HTR-8/SVneo (cell line): ENCODE measurements at regions not wholly inside any gene's neighbourhood (a gene's known extent, or its start where the extent isn't known, plus 50 kb on each side); places are given as distances from the start of the nearest gene placed in this dataset.

Experiments used
- DNase-seq: peaks from one replicate; pipeline ENCODE4 v3.0.0; 2011; ENCODE audit warnings: low spot score, mixed read lengths; ENCODE audit not compliant: insufficient read length
- FAIRE-seq: peaks from 2 replicates; lab custom pipeline; 2011; peaks lifted over from hg19 to GRCh38; lab: Jason Lieb, UNC

DNA sequence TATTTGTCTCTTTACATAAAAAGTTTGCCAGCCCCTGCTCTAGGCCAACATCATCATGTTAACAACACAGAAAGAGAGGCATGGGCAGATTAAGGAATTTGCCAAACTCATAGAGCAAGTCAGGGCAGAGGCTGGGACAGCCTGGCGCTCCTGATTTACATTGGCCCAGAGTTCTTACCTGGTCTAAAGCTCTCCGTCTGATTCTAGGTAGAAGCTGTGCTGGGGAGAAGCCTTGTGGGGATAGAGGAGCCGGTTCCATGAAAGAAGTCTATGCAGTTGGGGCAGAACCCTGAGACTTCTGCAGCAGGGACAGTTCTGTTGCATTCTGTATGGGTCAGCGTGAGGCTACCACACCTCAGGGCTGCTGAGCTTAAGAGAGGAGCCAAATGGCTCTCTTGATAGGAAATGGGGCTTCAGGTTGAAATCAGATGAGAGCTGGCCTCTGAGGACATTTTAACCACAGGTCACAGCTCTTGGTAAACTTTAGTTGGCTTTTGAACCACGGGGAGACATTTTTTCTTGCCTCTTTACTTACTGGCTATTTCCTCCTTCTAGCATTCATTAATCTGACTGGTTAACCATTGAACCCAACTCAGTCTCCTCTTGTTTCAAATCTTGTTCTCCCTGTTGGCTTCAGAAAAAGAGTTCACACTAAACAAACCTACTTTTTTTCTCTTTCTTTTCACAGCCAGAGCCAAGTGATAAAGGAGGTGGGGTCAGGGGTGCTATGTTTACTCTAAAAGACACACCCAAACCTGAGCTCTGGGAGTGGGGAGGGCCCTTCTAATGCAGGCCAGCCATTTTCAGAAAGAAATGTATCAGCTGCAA lies 250.7 kb downstream of the OPA1 start:
- no peak for DNase-seq
- FAIRE-seq, result no peak

DNA sequence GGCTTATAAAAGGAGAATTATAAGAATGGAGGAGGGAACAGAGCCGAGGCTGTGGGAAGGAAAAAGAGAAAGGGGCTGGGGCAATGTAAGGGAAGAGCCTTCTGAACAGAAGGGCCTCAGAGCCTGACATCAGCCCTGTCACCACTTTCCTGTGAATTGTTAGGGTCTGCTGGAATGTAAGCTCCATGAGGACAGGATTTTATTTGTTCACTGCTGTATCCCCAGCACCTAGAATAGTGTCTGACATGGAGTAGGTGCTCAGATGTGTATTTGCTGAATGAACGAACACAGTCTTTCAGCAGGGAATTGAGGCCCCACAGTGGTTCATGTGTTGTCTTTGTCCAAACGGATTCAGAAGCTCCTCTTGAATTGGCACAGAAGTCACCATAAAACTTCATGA lies 251.5 kb downstream of the OPA1 start:
- FAIRE-seq, result no peak
- DNase-seq, result no peak

DNA sequence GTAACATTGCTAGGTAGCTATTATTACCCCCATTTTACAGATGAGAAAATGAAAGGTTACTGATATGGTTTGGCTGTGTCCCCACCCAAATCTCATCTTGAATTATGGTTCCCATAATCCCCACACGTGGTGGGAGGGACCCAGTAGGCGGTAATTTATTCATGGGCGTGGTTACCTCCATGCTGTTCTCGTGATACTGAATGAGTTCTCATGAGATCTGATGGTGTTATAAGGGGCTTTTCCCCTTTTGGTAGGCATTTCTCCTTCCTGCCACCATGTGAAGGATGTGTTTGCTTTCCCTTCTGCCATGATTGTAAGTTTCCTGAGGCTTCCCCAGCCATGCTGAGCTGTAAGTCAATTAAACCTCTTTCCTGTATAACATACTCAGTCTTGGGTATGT lies 252.1 kb downstream of the OPA1 start:
- DNase-seq (no peak), FAIRE-seq (no peak)

DNA sequence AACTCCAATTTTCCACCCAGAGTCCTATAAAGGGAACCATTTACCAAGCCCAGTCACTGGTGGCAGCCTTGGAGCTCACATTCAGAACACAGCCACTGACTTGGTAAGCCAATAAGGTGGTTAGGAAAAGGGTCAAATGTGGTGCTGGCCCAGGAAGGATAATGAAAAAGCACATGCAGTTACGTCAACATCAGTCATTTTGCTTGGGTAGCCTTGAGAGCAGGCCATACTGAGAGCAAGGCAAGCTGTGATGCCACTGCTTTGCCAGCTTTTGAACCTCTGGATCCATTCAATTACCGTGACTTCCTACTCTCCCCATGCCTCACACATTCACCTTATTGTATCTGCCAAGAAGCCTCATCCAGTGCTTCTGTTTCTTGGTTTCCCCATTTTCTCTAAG lies 253.6 kb downstream of the OPA1 start:
- FAIRE-seq (no peak), DNase-seq (no peak)

DNA sequence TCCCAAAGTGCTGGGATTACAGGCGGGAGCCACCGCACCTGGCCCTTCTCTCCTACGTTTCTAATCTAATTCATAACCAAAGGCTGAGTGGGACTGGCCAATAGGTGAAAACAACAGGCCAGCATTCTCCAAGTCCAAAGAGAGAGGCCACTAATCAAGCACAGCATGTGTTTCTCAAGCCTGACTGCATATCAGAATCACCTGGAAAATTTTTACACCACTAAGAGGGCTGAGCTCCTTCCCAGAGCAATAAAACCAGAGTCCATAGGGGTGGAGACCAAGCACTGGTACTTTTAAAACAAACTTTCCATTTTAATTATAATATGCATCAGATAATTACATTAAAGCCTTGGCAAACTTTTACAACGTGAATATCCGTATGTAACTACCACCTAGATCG lies 254.4 kb downstream of the OPA1 start:
- DNase-seq (no peak), FAIRE-seq (no peak)

DNA sequence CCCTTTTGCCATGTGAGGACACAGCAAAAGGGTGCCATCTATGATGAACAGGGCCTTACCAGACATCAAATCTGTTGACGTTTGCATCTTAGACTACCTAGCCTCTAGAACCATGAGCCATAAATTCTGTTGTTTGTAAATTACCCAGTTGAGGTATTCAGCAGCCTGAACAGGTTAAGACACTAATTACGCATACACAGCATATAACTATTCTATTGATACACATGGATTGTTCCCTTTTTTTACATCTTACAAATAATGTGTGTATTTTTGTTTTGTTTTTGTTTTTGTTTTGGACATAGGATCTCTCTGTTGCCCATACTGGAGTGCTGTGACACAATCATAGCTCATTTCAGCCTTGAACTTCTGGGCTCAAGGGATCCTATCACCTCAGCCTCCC lies 255.5 kb downstream of the OPA1 start:
- DNase-seq (no peak), FAIRE-seq (no peak)

DNA sequence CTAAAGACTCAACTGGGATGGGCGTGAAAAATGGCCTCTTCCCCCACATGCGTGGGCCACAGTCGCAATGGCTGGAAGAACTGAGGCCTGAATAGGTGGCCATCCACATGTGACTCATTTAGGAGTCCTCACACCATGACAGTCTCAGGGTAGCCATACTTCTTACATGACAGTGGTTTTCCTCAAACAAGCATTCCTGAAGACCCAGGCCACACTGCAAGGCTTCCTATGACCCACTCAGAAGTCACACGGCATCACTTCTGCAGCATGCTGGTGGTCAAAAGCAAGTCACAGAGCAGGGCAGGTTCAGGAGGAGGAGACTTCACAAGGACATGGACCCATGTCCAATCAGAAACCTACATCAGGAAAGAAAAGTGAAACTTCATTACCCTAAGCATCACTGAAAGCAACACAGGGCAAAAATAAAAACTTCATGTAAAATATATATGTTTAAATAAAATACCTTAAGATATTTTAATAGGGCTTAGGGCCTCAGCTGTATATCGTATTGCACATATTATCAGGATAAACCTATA lies 257.1 kb downstream of the OPA1 start:
- DNase-seq, result no peak
- no peak for FAIRE-seq

DNA sequence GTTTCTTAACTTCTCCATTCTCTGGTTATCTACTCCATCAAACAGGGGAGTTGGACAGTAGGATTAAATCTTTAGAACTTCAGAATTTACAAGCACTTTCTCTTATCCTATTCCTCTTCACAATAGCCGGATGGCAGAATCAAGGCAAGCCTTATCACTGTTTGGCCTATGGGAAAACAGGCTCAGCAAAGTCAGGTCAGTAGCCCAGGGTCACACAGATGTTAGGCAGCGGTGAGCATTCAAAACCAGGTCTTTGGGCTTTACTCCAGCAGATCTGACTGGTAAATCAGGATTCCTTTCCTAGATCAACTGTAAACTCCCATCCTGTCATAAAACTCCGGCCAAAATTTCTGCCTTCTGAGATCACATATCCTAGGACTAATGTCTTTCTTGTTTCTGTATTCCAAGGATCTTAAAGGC lies 258.4 kb downstream of the OPA1 start:
- no peak for DNase-seq
- FAIRE-seq, result no peak

DNA sequence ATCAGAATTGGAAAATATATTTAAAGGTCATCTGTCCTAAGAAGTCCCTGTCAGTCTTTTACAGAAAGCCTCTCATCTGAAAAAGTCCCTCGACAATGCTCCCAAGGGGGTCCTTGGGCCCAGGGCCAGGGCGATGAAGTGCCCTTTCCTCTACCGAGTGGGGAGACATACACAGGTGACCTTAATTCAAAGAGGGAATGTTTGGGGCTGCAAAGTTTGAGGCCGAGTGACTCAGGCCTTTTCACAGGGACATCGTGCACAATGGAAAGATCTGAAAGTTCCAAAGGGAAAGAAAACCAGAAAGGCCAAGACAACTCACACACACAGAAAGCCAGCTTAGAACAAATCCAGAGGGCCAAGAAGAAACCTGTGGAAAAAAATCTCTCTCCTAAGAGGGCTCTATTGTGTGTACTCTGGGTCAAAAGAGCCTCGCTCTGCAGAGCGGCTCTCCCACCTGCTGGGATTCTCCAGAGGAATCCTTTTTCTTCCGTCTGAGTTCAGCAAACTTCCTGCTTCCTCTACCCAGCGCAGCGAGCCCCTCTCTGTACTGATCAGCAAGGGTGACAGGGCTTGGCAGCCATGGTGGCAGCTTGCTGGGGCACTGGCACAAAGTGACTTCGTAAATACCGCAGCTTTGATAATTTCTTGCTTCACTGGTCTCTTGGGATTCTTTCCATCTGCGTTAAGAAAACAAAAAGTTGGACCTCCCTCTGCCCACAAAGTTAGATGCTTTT lies 259.1 kb downstream of the OPA1 start:
- DNase-seq, result no peak

DNA sequence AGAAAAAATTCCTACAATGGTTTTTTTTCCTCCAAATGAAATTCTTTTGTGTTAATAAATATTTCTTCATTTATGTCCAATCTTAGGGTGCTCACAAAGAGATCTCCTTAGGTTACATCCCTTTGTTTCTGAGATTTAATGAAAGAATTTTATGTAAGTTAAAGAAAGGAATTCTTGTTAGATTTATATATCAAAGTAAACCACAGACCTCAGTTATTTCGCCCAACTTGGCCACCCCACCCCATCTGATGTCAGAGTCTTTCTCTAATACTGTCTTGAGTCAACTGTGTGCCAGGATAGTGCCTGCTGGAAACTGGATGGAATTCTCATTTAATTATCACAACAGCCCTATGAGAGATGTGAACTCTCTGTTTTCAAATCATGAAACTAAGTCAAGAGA lies 259.9 kb downstream of the OPA1 start:
- no peak for DNase-seq
- FAIRE-seq, result no peak

More for the DNA sequence above, 259.1 kb downstream of the OPA1 start:
- no peak for FAIRE-seq

DNA sequence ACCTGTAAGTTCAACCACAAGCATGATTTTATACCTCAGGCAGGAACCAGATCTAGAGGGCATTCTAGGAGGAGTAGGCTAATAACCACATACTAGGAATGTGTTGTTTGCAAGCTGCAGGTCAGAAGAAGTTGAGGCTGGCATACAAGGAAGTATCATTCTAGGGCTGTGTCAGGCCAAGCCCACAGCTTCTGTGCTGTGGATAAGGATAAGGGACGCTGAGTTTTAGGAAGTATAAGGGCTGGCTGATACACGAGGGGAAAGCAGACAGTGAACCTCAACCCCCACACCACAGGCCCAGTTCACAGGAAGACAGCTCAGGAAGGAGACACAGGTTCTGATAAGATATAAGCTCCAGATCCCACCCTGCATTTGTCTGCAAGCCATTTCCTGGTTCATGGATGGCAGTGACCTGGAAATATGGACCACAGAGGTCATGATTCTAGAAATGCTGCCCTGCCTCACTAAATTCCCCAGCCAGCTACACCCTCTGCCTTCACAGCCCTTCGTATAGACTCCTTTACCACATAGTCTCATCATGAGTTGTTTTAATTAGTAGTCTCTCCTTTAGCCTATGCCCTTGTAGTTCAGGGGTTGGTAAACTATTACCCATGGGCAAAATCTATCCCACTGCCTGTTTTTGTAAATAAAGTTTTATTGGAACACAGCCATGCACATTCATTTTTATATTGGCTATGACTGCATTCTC lies 260.7 kb downstream of the OPA1 start:
- FAIRE-seq (no peak), DNase-seq (no peak)

DNA sequence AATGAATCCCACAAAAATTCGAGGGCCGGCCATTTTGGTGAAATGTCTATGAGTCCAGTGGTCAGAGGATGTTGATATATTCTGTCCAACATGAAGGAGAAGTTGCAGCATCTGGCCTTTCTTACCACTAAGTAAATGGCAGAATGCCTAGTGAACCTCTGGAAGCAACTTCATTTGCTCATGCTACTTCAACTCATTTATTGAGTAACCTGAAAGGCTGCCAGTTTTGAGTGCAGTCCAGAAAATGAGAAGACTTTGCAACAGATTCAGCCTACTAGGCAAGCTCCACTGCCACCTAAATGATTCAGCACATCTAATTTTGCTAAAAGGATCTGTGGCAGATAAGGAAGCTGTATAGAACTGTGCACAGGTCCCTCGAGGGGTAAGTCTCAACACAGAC lies 265.0 kb downstream of the OPA1 start:
- no peak for DNase-seq
- FAIRE-seq, result no peak

DNA sequence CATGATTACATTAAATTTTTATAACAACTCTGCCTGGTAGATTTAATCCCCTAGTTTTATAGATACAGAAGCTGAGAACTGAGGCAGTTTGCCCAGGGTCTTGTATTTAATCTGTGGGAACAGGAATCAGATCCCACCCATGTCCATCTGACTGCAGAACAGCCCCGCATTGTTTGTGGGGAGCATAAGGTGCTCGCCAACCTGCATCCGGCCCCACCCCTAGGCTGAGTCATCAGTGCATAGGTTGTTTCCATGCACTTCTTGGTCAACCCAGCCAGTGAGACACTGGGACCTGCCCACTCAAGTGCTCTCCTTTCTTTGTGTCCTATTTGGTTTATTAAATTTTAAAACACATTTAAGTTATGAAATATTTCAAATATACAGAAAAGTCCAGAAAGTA lies 266.2 kb downstream of the OPA1 start:
- no peak for DNase-seq
- FAIRE-seq, result no peak

DNA sequence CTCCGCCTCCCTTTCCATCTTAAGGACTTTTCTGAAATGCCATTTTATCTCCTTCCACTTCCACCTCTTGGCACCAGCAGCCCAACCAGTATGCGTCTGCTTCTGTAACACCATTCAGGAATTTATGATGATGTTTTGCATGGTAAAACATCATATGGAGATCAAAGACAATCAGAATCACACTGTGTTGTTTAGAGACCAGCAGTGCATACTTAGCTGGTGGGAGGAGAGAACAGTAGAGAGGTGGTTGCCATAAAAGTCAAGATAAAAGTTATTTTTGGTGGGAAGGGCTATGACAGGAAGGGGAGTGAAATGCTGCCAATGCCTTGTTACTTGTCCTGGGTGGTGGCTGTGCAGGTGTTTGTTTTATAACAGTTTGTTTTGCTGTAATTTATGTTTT lies 268.0 kb downstream of the OPA1 start:
- DNase-seq (no peak), FAIRE-seq (no peak)

DNA sequence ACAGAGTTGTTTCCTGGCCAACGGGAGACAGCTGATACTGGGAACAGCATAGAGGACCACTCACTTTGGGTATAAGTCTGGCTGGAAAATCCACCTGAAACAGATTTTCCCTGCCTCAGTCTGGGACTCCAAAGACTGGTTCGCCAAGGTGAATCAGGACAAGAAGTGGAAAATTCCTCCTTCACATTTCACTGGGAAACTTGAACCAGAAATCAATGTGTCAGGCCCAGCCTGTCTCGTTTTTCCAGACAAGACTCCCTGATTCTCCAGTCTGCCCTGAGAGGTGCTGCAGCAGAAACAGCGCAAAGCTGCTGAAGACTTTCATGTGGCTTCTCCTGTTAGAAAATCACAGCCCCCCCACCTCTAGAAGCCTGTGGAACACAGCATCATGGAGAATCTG lies 269.8 kb downstream of the OPA1 start:
- no peak for FAIRE-seq
- DNase-seq, result no peak

DNA sequence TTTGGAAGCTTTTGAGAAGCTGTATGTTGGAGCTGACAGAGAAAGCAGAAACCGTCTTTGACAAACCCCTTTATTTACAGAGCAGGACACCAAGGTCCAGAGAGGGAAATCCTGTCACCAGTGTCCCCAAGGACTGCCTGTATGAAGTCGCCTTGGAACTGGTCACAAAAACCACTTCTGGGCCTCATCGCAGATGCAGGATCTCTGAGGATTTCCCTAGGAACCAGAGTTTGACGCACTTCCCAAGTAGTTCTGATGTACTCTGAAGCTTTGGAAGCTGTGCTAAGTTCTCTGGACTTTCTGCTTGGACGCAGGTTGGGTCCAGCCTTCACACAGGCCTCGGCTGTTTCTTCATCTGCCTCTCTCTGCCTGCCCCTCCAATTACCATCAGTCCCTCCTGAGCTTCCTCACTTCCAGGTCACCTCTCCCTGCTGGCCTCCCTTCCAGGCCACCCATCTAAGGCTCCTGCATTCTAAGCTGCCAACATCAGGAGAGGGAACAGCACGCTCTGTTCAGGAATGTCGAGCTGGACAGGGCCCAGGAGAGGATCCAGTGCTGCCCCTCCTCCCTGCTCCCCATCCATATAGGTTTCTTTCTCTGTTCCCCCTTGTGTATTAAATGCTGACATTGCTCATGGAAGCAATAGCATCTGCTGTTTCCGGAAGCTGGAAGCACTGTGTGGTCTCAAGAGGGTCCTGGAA lies 270.8 kb downstream of the OPA1 start:
- FAIRE-seq (no peak), DNase-seq (no peak)

DNA sequence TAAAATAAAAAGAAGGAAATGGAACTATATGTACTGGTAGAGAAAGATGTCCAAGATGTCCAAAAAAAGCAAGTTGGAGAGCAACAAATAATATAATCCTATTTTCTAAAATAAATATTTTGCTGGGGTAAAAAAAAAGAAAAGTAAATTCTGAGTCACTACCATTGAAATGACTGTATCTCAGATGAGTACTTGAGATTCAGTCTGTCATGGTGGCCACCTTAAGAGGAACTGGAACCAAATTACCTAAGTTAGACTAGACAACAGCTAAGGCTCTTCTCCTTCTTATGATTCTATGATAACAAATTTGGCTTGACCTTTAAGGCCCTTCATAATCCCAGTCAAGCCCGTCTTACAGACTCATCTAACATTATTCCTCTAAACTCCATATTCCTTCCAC lies 270.6 kb upstream of the HES1 start:
- no peak for DNase-seq
- FAIRE-seq, result no peak

DNA sequence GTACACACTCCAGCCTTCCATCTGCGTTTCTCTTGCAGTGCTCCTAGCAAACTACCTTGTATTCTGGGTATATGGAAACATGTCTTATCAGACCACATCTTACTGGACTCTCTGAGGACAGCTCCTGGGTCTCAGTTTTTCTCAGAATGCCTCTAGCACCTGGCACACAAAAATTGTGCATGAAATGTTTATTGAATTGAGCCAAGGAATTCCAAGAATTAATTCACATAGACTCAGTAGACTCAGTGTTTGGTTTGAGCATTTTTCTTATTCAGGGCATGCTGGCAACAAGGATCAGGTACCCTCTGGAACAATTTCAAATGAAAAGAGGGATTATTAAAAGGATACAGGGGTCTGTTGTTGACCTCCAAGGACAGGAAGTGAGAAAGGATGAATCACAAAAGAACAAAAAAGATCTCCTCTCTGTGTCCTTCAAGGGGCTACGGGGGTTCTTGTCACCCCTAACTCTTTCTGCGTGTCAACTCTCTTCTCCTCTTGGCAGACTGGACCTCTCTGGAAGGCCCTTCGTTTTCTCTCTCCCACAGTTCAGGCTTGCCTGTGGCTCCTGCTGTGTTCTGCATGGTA lies 270.0 kb upstream of the HES1 start:
- FAIRE-seq, result no peak
- DNase-seq, result no peak

DNA sequence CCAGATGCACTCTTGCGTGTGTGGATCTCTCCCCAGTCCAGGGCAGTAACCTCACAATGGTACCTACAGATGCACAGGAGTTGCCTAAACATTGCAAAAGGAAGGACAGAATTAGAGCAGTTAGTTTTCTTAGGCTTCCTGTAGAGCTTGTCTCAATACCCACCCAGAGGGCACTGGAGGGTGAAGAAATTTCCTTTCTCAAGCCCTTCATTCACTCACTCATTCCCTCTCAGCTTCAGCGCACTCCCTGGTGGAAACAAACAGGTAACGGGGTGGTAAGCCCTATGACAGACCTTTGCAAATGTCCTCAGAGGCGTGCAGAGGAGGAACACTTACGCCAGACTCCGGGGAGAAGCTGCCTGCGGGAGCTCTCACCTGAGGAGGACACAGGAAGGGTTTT lies 267.4 kb upstream of the HES1 start:
- DNase-seq, result no peak
- no peak for FAIRE-seq
